ENCODE measurements at regions not wholly inside any gene's neighbourhood (a gene's known extent, or its start where the extent isn't known, plus 50 kb on each side); places are given as distances from the start of the nearest gene placed in this dataset.

- TF ChIP-seq CTCF (IDR thresholded peaks at IDR 0.05; ENCODE audit: low read depth, low read length), result no peak
- DNase-seq (ENCODE audit: low read depth, low spot score), result no peak
- peaks cover 12% of the 10 kb centered on the region for H3K27me3 ChIP-seq (ENCODE audit: control insufficient read depth, insufficient read depth, low read length)
- H3K9me3 ChIP-seq (ENCODE audit: control insufficient read depth, insufficient read depth, low read length), result no peaks in the 10 kb centered on the region
- H3K4me3 ChIP-seq (ENCODE audit: low read depth, low read length), result no peak overlapping the region
- no peak overlapping the region for H3K27ac ChIP-seq (ENCODE audit: low read depth, low read length)
- CTCF ChIA-PET, result no interaction called here
- POLR2A ChIA-PET, result no interaction called here
Observed at GRCh38 chr16:47851146-47851545, 304.6 kb downstream of the ABCC12 start.

- no peak for TF ChIP-seq CTCF (IDR thresholded peaks at IDR 0.05; ENCODE audit: low read depth, low read length)
- H3K27me3 ChIP-seq (ENCODE audit: control insufficient read depth, insufficient read depth, low read length), result peaks cover 12% of the 10 kb centered on the region
- ChIA-PET POLR2A (no interaction called here), CTCF (interaction anchor here (1.4 kb wide), 1 partner anchor 708 kb away, joined by 3 read pairs; no protein-coding TSS in a partner anchor)
- H3K27ac ChIP-seq (ENCODE audit: low read depth, low read length), result no peak overlapping the region
- no peaks in the 10 kb centered on the region for H3K9me3 ChIP-seq (ENCODE audit: control insufficient read depth, insufficient read depth, low read length)
- no peak for DNase-seq (ENCODE audit: low read depth, low spot score)
- H3K4me3 ChIP-seq (ENCODE audit: low read depth, low read length), result no peak overlapping the region
Observed at GRCh38 chr16:47849736-47850135, 306.1 kb downstream of the ABCC12 start.

- Histone ChIP-seq H3K4me3 (ENCODE audit: low read depth, low read length) (no peak overlapping the region), H3K9me3 (ENCODE audit: control insufficient read depth, insufficient read depth, low read length) (no peaks in the 10 kb centered on the region), H3K27ac (ENCODE audit: low read depth, low read length) (no peak overlapping the region), H3K27me3 (ENCODE audit: control insufficient read depth, insufficient read depth, low read length) (peaks cover 12% of the 10 kb centered on the region)
- ChIA-PET CTCF (interaction anchor here (0.9 kb wide), 1 partner anchor 707 kb away, joined by 4 read pairs; no protein-coding TSS in a partner anchor), POLR2A (no interaction called here)
- DNase-seq (ENCODE audit: low read depth, low spot score), result peak; percentile 15
- TF ChIP-seq CTCF (IDR thresholded peaks at IDR 0.05; ENCODE audit: low read depth, low read length), result no peak
Observed at GRCh38 chr16:47848421-47849109, 307.2 kb downstream of the ABCC12 start.

GRCh38 chr16:47847220-47847970 is 308.4 kb downstream of the ABCC12 start:
- Histone ChIP-seq H3K9me3 (ENCODE audit: control insufficient read depth, insufficient read depth, low read length) (no peaks in the 10 kb centered on the region), H3K4me3 (ENCODE audit: low read depth, low read length) (no peak overlapping the region), H3K27me3 (ENCODE audit: control insufficient read depth, insufficient read depth, low read length) (peaks cover 12% of the 10 kb centered on the region), H3K27ac (ENCODE audit: low read depth, low read length) (no peak overlapping the region)
- no peak for DNase-seq (ENCODE audit: low read depth, low spot score)
- no peak for TF ChIP-seq CTCF (IDR thresholded peaks at IDR 0.05; ENCODE audit: low read depth, low read length)
- POLR2A ChIA-PET, result interaction anchor here (0.5 to 0.6 kb wide), 2 partner anchors 38 to 86 kb away, joined by 3 to 5 read pairs; no protein-coding TSS in a partner anchor
- CTCF ChIA-PET, result no interaction called here

- no peak for TF ChIP-seq CTCF (IDR thresholded peaks at IDR 0.05; ENCODE audit: low read depth, low read length)
Observed at GRCh38 chr16:47834485-47835024, 321.2 kb downstream of the ABCC12 start.

More at GRCh38 chr16:47834485-47835024, 321.2 kb downstream of the ABCC12 start:
- Histone ChIP-seq H3K27me3 (ENCODE audit: control insufficient read depth, insufficient read depth, low read length) (no peaks in the 10 kb centered on the region), H3K9me3 (ENCODE audit: control insufficient read depth, insufficient read depth, low read length) (peaks cover 4% of the 10 kb centered on the region; the same call in 1 of the 2 replicates), H3K27ac (ENCODE audit: low read depth, low read length) (no peak overlapping the region), H3K4me3 (ENCODE audit: low read depth, low read length) (no peak overlapping the region)
- no peak for DNase-seq (ENCODE audit: low read depth, low spot score)
- ChIA-PET POLR2A (no interaction called here), CTCF (interaction anchor here (0.7 kb wide), 2 partner anchors 36 to 693 kb away, joined by 3 to 4 read pairs; no protein-coding TSS in a partner anchor)
